HG03135 (cell line): ENCODE measurements at regions not wholly inside any gene's neighbourhood (a gene's known extent, or its start where the extent isn't known, plus 50 kb on each side); places are given as distances from the start of the nearest gene placed in this dataset.

ENCODE experiments used
- ATAC-seq: cut with Tn5 transposase; IDR thresholded peaks from one replicate; pipeline ENCODE4 v1.9.1; 2021; ENCODE audit warnings: mild to moderate bottlenecking, moderate library complexity; ENCODE audit not compliant: unreplicated experiment

- ATAC-seq, result no peak
Measured at GRCh38 chr3:153311541-153311940, 149.5 kb downstream of the RAP2B start.

- ATAC-seq, result no peak
Measured at GRCh38 chr3:153313302-153313965, 151.4 kb downstream of the RAP2B start.

GRCh38 chr3:153314038-153314437 lies 152.0 kb downstream of the RAP2B start:
- no peak for ATAC-seq

GRCh38 chr3:153315781-153316180 lies 153.8 kb downstream of the RAP2B start:
- ATAC-seq, result no peak

- no peak for ATAC-seq
Measured at GRCh38 chr3:153319705-153320554, 157.9 kb downstream of the RAP2B start.

- ATAC-seq, result no peak
Measured at GRCh38 chr3:153320585-153321128, 158.6 kb downstream of the RAP2B start.

GRCh38 chr3:153328690-153329089 lies 166.7 kb downstream of the RAP2B start:
- no peak for ATAC-seq

GRCh38 chr3:153330901-153331300 lies 168.9 kb downstream of the RAP2B start:
- no peak for ATAC-seq

GRCh38 chr3:153331676-153332075 lies 169.7 kb downstream of the RAP2B start:
- ATAC-seq, result no peak

- no peak for ATAC-seq
Measured at GRCh38 chr3:153334558-153334957, 172.5 kb downstream of the RAP2B start.

- ATAC-seq, result no peak
Measured at GRCh38 chr3:153337369-153337768, 175.3 kb downstream of the RAP2B start.

- ATAC-seq, result no peak
Measured at GRCh38 chr3:153338487-153338886, 176.5 kb downstream of the RAP2B start.

- no peak for ATAC-seq
Measured at GRCh38 chr3:153339065-153339464, 177.0 kb downstream of the RAP2B start.

GRCh38 chr3:153343988-153344782 lies 182.2 kb downstream of the RAP2B start:
- ATAC-seq, result no peak

- no peak for ATAC-seq
Measured at GRCh38 chr3:153348457-153349107, 186.6 kb downstream of the RAP2B start.

GRCh38 chr3:153349108-153349499 lies 187.1 kb downstream of the RAP2B start:
- ATAC-seq, result peak; percentile 76

- ATAC-seq, result no peak
Measured at GRCh38 chr3:153350420-153350819, 188.4 kb downstream of the RAP2B start.

- no peak for ATAC-seq
Measured at GRCh38 chr3:153354641-153355040, 192.6 kb downstream of the RAP2B start.

- no peak for ATAC-seq
Measured at GRCh38 chr3:153355559-153355958, 193.5 kb downstream of the RAP2B start.

GRCh38 chr3:153356908-153357307 lies 194.9 kb downstream of the RAP2B start:
- ATAC-seq, result no peak

GRCh38 chr3:153357436-153357835 lies 195.4 kb downstream of the RAP2B start:
- ATAC-seq, result no peak
